Bronchial epithelial cell (primary cell): ENCODE measurements at regions not wholly inside any gene's neighbourhood (a gene's known extent, or its start where the extent isn't known, plus 50 kb on each side); places are given as distances from the start of the nearest gene placed in this dataset.

Experiments
- DNase-seq: peaks from one replicate; pipeline ENCODE4 v3.0.0-alpha.2; 2010; ENCODE audit warnings: low read depth
- FAIRE-seq: peaks from 2 replicates; lab custom pipeline; 2011; peaks lifted over from hg19 to GRCh38; lab: Jason Lieb, UNC
- H3K27me3 ChIP-seq: 2 replicates; pipeline ENCODE4 v1.5.1; 2011; ENCODE audit warnings: low read length; ENCODE audit not compliant: control insufficient read depth, insufficient read depth
- H3K36me3 ChIP-seq: 2 replicates; pipeline ENCODE4 v1.5.1; 2011; ENCODE audit warnings: low read length; ENCODE audit not compliant: control insufficient read depth, insufficient read depth
- H3K4me3 ChIP-seq: 2 replicates; pipeline ENCODE4 v1.5.1; 2011; ENCODE audit warnings: mild to moderate bottlenecking, low read depth, low read length, control low read depth
- CTCF ChIP-seq: IDR thresholded peaks from 2 replicates; pipeline ENCODE4 v1.5.1; 2011; ENCODE audit warnings: mild to moderate bottlenecking, moderate library complexity, low read length, control low read depth, inconsistent platforms; ENCODE audit not compliant: insufficient read depth, severe bottlenecking

- DNase-seq (no peak), FAIRE-seq (no peak)
- Histone ChIP-seq H3K36me3 (no peaks in the 10 kb centered on the region), H3K27me3 (no peaks in the 10 kb centered on the region), H3K4me3 (no peak overlapping the region)
- no peak for TF ChIP-seq CTCF
Observed at GRCh38 chr5:73365990-73366667, 82.4 kb downstream of the FOXD1 start.

DNA sequence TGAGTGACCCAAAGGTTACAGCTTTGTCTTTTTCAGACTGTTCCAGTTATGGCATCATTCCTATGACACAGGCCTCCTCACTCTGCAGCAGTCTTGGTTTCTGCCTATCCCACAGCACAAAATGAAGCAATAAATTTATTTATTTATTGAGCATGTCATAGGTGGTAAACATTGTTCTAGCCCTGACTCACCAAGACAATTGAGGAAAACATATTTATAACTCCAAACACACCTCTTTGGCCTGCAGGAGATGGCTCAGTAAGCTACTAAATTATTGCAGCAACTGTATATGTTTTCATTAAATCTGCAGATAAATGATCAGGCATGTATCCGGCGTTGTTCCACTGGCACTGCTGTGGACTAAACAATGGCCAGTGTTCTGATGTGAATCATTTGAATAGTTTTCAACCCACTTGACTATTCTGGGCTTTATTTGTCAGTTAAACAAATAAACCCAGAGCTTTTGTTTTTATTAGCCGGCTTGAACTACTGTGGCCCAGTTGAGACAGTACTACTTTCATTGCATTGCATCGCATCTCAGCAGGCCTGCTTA lies 83.2 kb downstream of the FOXD1 start:
- Histone ChIP-seq H3K4me3 (no peak overlapping the region), H3K27me3 (no peaks in the 10 kb centered on the region), H3K36me3 (no peaks in the 10 kb centered on the region)
- no peak for TF ChIP-seq CTCF
- FAIRE-seq (peak; percentile 77), DNase-seq (peak; percentile 91)

DNA sequence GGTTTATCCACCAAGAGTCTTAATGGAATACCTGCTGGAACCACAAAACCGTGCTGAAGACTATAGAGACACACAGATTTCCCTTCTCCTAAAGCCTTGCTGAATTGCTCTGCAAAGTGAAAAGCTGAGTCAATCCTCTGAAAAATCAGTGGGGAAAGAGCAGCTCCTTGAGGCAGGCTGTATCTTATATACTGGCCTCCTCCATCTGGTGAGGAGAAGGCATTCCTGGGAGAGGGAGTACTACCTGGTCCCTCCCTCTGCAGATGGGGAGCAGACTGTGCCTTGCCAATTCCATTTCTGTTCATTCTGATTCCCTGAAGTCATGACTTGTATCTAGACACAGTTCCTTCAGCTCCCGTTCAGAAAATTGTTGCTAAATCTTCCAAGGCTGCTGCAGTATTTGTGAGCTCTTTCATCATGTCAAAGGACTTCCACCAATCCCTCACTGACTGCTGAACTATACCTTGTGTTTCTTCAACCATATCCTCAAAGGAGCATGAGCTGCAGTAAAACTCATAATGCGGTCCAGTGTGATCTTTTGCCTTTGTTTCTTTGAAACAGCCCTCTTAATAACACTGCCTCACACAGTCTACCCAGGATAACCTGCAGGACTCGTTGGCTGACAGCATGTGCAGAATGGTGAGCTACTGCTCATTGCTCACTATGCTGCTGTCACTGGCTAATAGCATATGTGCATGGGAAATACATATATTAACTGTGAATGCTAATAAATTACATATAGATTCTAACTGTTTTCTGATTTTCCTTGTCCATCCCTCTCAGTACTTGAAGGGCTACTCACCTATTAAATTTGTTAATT lies 84.5 kb downstream of the FOXD1 start:
- no peak for FAIRE-seq

GRCh38 chr5:73359395-73359794 lies 89.2 kb downstream of the FOXD1 start:
- no peak for DNase-seq
- no peaks in the 10 kb centered on the region for H3K36me3 ChIP-seq
- no peak for FAIRE-seq
- no peaks in the 10 kb centered on the region for H3K27me3 ChIP-seq
- TF ChIP-seq CTCF, result no peak
- no peak overlapping the region for H3K4me3 ChIP-seq

More for the DNA sequence above, 84.5 kb downstream of the FOXD1 start:
- peak; percentile 42 for DNase-seq
- peak; percentile 11 for TF ChIP-seq CTCF
- no peaks in the 10 kb centered on the region for H3K27me3 ChIP-seq
- H3K36me3 ChIP-seq, result no peaks in the 10 kb centered on the region
- no peak overlapping the region for H3K4me3 ChIP-seq

GRCh38 chr5:73358366-73358765 lies 90.2 kb downstream of the FOXD1 start:
- FAIRE-seq (no peak), DNase-seq (no peak)
- TF ChIP-seq CTCF, result no peak
- Histone ChIP-seq H3K27me3 (no peaks in the 10 kb centered on the region), H3K4me3 (no peak overlapping the region), H3K36me3 (no peaks in the 10 kb centered on the region)
